ENCODE measurements at regions not wholly inside any gene's neighbourhood (a gene's known extent, or its start where the extent isn't known, plus 50 kb on each side); places are given as distances from the start of the nearest gene placed in this dataset.

DNA sequence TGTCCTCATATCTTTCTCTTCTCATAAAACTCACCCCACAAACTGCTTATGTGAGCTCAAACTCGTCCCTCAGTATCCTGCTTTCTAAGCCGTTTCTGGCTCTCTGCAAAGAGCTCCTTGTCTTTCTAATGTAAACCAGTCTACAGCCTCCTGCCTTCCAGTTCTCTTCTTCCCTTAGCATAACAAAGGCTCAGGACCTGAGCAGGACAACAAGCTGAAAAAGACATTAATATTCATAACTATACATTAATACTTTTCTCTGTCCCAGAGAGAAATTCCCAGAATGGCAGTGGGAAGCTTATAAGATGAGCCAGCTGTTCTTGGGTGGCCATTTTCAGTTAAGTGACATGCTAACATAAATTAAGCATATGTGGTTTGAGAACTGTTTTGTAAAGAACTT, 207.0 kb upstream of the TCF21 start:
- Histone ChIP-seq H3K79me1 (ENCODE audit: low read depth in 1 of 2, low read length in 2 of 2) (no peaks in the 10 kb centered on the region), H3K4me3 (ENCODE audit: insufficient read depth, low read depth, low read length) (no peak overlapping the region), H2BK120ac (ENCODE audit: low read depth, low read length) (peak overlapping the region; percentile 40; the same call in 1 of the 2 replicates), H3K4me1 (ENCODE audit: control insufficient read depth, insufficient read depth, low read length) (peaks cover 10% of the 10 kb centered on the region; the same call in 1 of the 2 replicates), H3K36me3 (ENCODE audit: control insufficient read depth, insufficient read depth, low read length) (no peaks in the 10 kb centered on the region), H4K20me1 (ENCODE audit: insufficient read depth, low read length) (no peaks in the 10 kb centered on the region), H4K8ac (ENCODE audit: low read depth in 2 of 2, low read length in 2 of 2) (peak overlapping the region; percentile 13 to 25; a peak in 1 of 4 replicates), H2BK15ac (ENCODE audit: low read depth, low read length) (peak overlapping the region; percentile 65; the same call in 2 of the 3 replicates), H3K27me3 (ENCODE audit: control insufficient read depth, insufficient read depth, low read length) (no peaks in the 10 kb centered on the region), H3K9me1 (ENCODE audit: insufficient read depth, low read length) (peaks cover 3% of the 10 kb centered on the region; the same call in 1 of the 2 replicates), H3K27ac (ENCODE audit: insufficient read depth, low read length) (no peak overlapping the region), H2AFZ (replicated peaks; ENCODE audit: low read length, poor library complexity) (peak overlapping the region; percentile 61), H2AK5ac (ENCODE audit: low read depth, low read length) (no peak overlapping the region), H4K91ac (ENCODE audit: insufficient read depth, low read depth, low read length) (no peak overlapping the region), H3K23ac (ENCODE audit: low read depth, low read length) (peak overlapping the region; percentile 38; the same call in 1 of the 2 replicates), H3K18ac (ENCODE audit: low read depth, low read length) (peak overlapping the region; percentile 78; the same call in 1 of the 2 replicates), H3K14ac (replicated peaks; ENCODE audit: low read depth, low read length) (peak overlapping the region; percentile 37; the same call in 1 of the 2 replicates), H2BK20ac (ENCODE audit: low read depth, low read length) (peak overlapping the region; percentile 26; the same call in 1 of the 2 replicates), H3K56ac (ENCODE audit: extremely low read depth, insufficient read depth, low read length) (no peak overlapping the region), H2AK9ac (replicated peaks; ENCODE audit: low read depth, low read length, poor library complexity) (no peak overlapping the region), H3K4me2 (ENCODE audit: low read depth, low read length) (no peak overlapping the region), H4K5ac (ENCODE audit: low read depth, low read length) (0 out of 2 replicates have a peak overlapping the region, but pooled peaks have one; percentile 44), H2BK5ac (ENCODE audit: low read depth, low read length, poor library complexity, severe bottlenecking) (peak overlapping the region; percentile 1), H3K9ac (ENCODE audit: low read depth, low read length) (no peak overlapping the region), H3K4ac (ENCODE audit: low read depth, low read length) (peak overlapping the region; percentile 52; the same call in 1 of the 2 replicates), H3K9me3 (ENCODE audit: control insufficient read depth, insufficient read depth, low read length) (no peaks in the 10 kb centered on the region)
- DNase-seq: no peak
- no peak; the same call in 1 of the 2 replicates for ATAC-seq (ENCODE audit: low read depth)
- ChIA-PET CTCF (no interaction called here), POLR2A (ENCODE audit: unreplicated experiment) (no interaction called here)
- no CpG with 5 or more reads among the region's 2 CpGs for WGBS, 2 experiments (ENCODE audit: extremely low coverage in 2 of 2, insufficient read length in 1 of 2)
- in situ Hi-C loops (cut with MboI; ENCODE audit: low sequenced_read_pairs) (no loop called here), dilution Hi-C loops (cut with HindIII; ENCODE audit: low sequenced_read_pairs, unreplicated experiment) (no loop called here), intact Hi-C loops (cut with micrococcal nuclease) (no loop called here)
- BruUV-seq (replicated peaks): no TSS peak
- no peak for TF ChIP-seq RFX5 (IDR thresholded peaks at IDR 0.05; ENCODE audit: low read depth, low read length)
- no peak for TF ChIP-seq RAD21 (IDR thresholded peaks at IDR 0.05; ENCODE audit: low read length)
- no peak for TF ChIP-seq MAFK (IDR thresholded peaks at IDR 0.05; ENCODE audit: low read depth, low read length)
- no peak for TF ChIP-seq NFE2L2 (IDR thresholded peaks at IDR 0.05; ENCODE audit: low read depth, low read length)
- TF ChIP-seq CEBPB (IDR thresholded peaks at IDR 0.05; ENCODE audit: low read depth, low read length): no peak
- TF ChIP-seq CHD1 (IDR thresholded peaks at IDR 0.05; ENCODE audit: low read depth, low read length): no peak
- TF ChIP-seq SMC3 (IDR thresholded peaks at IDR 0.05; ENCODE audit: low read depth, low read length): no peak
- TF ChIP-seq, protein P1, sequence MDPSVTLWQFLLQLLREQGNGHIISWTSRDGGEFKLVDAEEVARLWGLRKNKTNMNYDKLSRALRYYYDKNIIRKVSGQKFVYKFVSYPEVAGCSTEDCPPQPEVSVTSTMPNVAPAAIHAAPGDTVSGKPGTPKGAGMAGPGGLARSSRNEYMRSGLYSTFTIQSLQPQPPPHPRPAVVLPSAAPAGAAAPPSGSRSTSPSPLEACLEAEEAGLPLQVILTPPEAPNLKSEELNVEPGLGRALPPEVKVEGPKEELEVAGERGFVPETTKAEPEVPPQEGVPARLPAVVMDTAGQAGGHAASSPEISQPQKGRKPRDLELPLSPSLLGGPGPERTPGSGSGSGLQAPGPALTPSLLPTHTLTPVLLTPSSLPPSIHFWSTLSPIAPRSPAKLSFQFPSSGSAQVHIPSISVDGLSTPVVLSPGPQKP (IDR thresholded peaks at IDR 0.05; ENCODE audit: borderline replicate concordance, low read depth, low read length): no peak
- no peak for TF ChIP-seq MXI1 (IDR thresholded peaks at IDR 0.05; ENCODE audit: borderline replicate concordance, low read depth, low read length)
- TF ChIP-seq MAZ (IDR thresholded peaks at IDR 0.05; ENCODE audit: borderline replicate concordance, low read depth, low read length): no peak
- TF ChIP-seq, protein P2, sequence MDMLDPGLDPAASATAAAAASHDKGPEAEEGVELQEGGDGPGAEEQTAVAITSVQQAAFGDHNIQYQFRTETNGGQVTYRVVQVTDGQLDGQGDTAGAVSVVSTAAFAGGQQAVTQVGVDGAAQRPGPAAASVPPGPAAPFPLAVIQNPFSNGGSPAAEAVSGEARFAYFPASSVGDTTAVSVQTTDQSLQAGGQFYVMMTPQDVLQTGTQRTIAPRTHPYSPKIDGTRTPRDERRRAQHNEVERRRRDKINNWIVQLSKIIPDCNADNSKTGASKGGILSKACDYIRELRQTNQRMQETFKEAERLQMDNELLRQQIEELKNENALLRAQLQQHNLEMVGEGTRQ (IDR thresholded peaks at IDR 0.05; ENCODE audit: low read depth, low read length): no peak
- TF ChIP-seq POLR2A (IDR thresholded peaks at IDR 0.05; ENCODE audit: low read depth, low read length): no peak
- TF ChIP-seq BHLHE40 (IDR thresholded peaks at IDR 0.05; ENCODE audit: low read depth, low read length): no peak
- no peak for TF ChIP-seq RCOR1 (IDR thresholded peaks at IDR 0.05; ENCODE audit: insufficient replicate concordance, low read length)
- no peak for TF ChIP-seq FOS (IDR thresholded peaks at IDR 0.05; ENCODE audit: low read depth, low read length)

Measured in IMR-90 (cell line).